Activated CD4-positive, alpha-beta memory T cell treated with anti-CD3 and anti-CD28 coated beads for 36 hours (primary cell): ENCODE measurements at regions not wholly inside any gene's neighbourhood (a gene's known extent, or its start where the extent isn't known, plus 50 kb on each side); places are given as distances from the start of the nearest gene placed in this dataset.
"Not testable (repeated sequence)": the region's sequence is repeated elsewhere in the genome, so short reads cannot be mapped to it uniquely, and the experiment has no call there.

Source experiments
- CTCF ChIA-PET: fragments of 350-600 bp; sonication (Branson Sonifier 250); formaldehyde crosslinking; loops from one replicate; lab custom pipeline; 2021; ENCODE audit warnings: antibody characterized with exemption, inconsistent platforms; lab: Charles Lee
- POLR2A ChIA-PET: fragments of 350-600 bp; sonication (Branson Sonifier 250); formaldehyde crosslinking; loops from one replicate; lab custom pipeline; 2021; ENCODE audit warnings: antibody characterized with exemption; lab: Charles Lee
- DNase-seq: peaks from one replicate; pipeline ENCODE4 v3.0.0-alpha.2; 2020
- H3K27ac Mint-ChIP-seq: one replicate; pipeline ENCODE4 v1.8.0; 2021; ENCODE audit warnings: mixed read lengths
- H3K27me3 Mint-ChIP-seq: one replicate; pipeline ENCODE4 v1.8.0; 2021; ENCODE audit warnings: mixed read lengths
- H3K36me3 Mint-ChIP-seq: one replicate; pipeline ENCODE4 v1.8.0; 2021; ENCODE audit warnings: mixed read lengths
- H3K4me1 Mint-ChIP-seq: one replicate; pipeline ENCODE4 v1.8.0; 2021; ENCODE audit warnings: low read depth, mixed read lengths
- H3K4me3 Mint-ChIP-seq: one replicate; pipeline ENCODE4 v1.8.0; 2021; ENCODE audit warnings: mild to moderate bottlenecking, mixed read lengths
- H3K9me3 Mint-ChIP-seq: one replicate; pipeline ENCODE4 v1.8.0; 2021; ENCODE audit warnings: mixed read lengths
- intact Hi-C: fragments of 100-400 bp; cut with micrococcal nuclease; formaldehyde crosslinking; loops from one replicate; pipeline ENCODE4 v1.15.1; 2023

DNA sequence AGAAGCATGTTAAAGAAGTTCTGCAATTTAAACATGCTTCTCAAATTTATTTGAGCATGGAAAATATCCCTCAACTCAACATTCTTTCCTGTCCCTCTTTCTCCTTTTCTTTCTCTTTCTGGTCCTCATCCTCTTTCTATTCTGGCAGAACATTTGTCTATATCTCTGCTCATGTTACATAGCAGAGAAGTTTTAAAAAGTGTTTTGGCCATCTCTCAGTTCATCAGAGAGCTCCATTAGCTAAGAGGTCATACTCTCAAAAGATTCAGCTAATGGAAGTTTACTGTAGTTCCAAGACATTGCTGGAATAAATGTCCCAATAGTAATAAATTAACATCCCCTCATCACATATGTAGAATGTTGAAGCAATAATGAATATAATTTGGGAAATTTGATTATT lies 53.5 kb downstream of the XCL2 start:
- H3K27me3 Mint-ChIP-seq: no peaks in the 10 kb centered on the region
- no peak for DNase-seq
- peaks cover 6% of the 10 kb centered on the region for H3K9me3 Mint-ChIP-seq
- CTCF ChIA-PET: interaction anchor here (1.0 kb wide), 1 partner anchor 113 kb away, joined by 4 read pairs; no protein-coding TSS in a partner anchor
- no peak overlapping the region for H3K27ac Mint-ChIP-seq
- peaks cover 13% of the 10 kb centered on the region for H3K4me1 Mint-ChIP-seq
- intact Hi-C loops: no loop called here
- no peak overlapping the region for H3K4me3 Mint-ChIP-seq
- POLR2A ChIA-PET: no interaction called here
- peaks cover 4% of the 10 kb centered on the region for H3K36me3 Mint-ChIP-seq

- Mint-ChIP-seq H3K4me3 (no peak overlapping the region), H3K9me3 (peaks cover 6% of the 10 kb centered on the region), H3K27ac (no peak overlapping the region), H3K4me1 (peaks cover 33% of the 10 kb centered on the region), H3K27me3 (no peaks in the 10 kb centered on the region), H3K36me3 (peaks cover 4% of the 10 kb centered on the region)
- POLR2A ChIA-PET: no interaction called here
- CTCF ChIA-PET: no interaction called here
- intact Hi-C loops: no loop called here
- DNase-seq: no peak
These were observed 55.7 kb downstream of the XCL2 start for GRCh38 chr1:168488138-168488537.

GRCh38 chr1:168486820-168487219 lies 57.0 kb downstream of the XCL2 start:
- CTCF ChIA-PET, POLR2A ChIA-PET, H3K27me3 Mint-ChIP-seq, DNase-seq, H3K36me3 Mint-ChIP-seq, H3K9me3 Mint-ChIP-seq, H3K4me3 Mint-ChIP-seq, intact Hi-C loops, H3K27ac Mint-ChIP-seq: not testable (repeated sequence)
- peaks cover 35% of the 10 kb centered on the region for H3K4me1 Mint-ChIP-seq

- H3K4me3 Mint-ChIP-seq: no peak overlapping the region
- intact Hi-C loops: loop anchor here (2.0 kb wide), 1 partner anchor 18 kb away; no protein-coding TSS in a partner anchor
- H3K27ac Mint-ChIP-seq: no peak overlapping the region
- H3K4me1 Mint-ChIP-seq: peaks cover 43% of the 10 kb centered on the region
- H3K27me3 Mint-ChIP-seq: no peaks in the 10 kb centered on the region
- H3K9me3 Mint-ChIP-seq: peaks cover 6% of the 10 kb centered on the region
- peak; percentile 18 for DNase-seq
- H3K36me3 Mint-ChIP-seq: peaks cover 4% of the 10 kb centered on the region
- CTCF ChIA-PET: no interaction called here
- POLR2A ChIA-PET: no interaction called here
These were observed 58.7 kb downstream of the XCL2 start for GRCh38 chr1:168485048-168485447.

- no peak for DNase-seq
- H3K4me3 Mint-ChIP-seq: no peak overlapping the region
- H3K27ac Mint-ChIP-seq: no peak overlapping the region
- H3K36me3 Mint-ChIP-seq: peaks cover 4% of the 10 kb centered on the region
- H3K4me1 Mint-ChIP-seq: peaks cover 45% of the 10 kb centered on the region
- no peaks in the 10 kb centered on the region for H3K27me3 Mint-ChIP-seq
- CTCF ChIA-PET: no interaction called here
- POLR2A ChIA-PET: no interaction called here
- intact Hi-C loops: loop anchor here (2.0 kb wide), 1 partner anchor 17 kb away; no protein-coding TSS in a partner anchor
- peaks cover 6% of the 10 kb centered on the region for H3K9me3 Mint-ChIP-seq
These were observed 59.7 kb downstream of the XCL2 start for GRCh38 chr1:168484083-168484482.

DNA sequence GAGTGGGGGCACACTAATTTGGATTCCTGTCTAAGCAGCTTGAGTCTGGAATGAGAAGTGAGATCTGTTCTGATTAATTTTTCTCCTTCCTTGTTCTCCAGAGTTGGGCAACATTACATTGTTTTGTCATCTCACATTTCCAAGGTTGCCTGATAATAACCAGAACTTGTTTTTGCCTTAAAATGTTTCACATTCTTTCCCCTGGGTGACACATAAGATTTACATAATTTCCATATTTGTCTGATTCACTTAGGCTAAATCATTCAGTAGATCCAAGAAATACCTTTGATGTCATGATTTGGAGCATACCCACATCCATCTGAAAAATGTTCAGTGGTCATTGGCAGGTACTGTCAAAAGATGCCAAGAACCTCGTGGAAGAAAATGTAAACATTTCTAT lies 60.3 kb downstream of the XCL2 start:
- no peak for DNase-seq
- H3K36me3 Mint-ChIP-seq: peaks cover 4% of the 10 kb centered on the region
- POLR2A ChIA-PET: no interaction called here
- no peaks in the 10 kb centered on the region for H3K27me3 Mint-ChIP-seq
- no peak overlapping the region for H3K4me3 Mint-ChIP-seq
- no peak overlapping the region for H3K27ac Mint-ChIP-seq
- CTCF ChIA-PET: no interaction called here
- intact Hi-C loops: no loop called here
- H3K4me1 Mint-ChIP-seq: peaks cover 47% of the 10 kb centered on the region
- H3K9me3 Mint-ChIP-seq: peaks cover 6% of the 10 kb centered on the region

DNA sequence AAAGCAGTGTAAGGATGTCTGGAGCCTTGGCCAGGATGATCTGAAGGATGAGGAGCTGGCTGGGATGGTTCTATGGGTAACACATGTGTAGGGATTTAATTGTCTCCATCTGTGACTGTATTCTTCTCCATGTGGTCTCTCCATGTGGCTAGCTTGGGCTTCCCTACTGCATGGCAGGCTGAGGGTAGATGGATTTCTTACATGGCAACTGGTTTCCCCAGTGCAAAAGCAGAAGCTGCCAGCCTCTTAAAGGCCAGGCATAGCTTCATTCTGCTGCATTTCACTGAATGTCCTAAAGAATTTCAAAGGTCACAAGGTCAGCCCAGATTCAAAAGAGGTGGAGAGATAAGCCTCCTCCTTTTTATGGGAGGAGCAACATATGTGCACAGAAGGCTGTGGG lies 61.7 kb downstream of the XCL2 start:
- Mint-ChIP-seq H3K27ac (no peak overlapping the region), H3K36me3 (peaks cover 4% of the 10 kb centered on the region), H3K4me3 (no peak overlapping the region), H3K9me3 (peaks cover 6% of the 10 kb centered on the region), H3K4me1 (peaks cover 49% of the 10 kb centered on the region), H3K27me3 (no peaks in the 10 kb centered on the region)
- POLR2A ChIA-PET: no interaction called here
- DNase-seq: no peak
- intact Hi-C loops: no loop called here
- CTCF ChIA-PET: interaction anchor here (1.2 kb wide), 1 partner anchor 139 kb away, joined by 5 read pairs; no protein-coding TSS in a partner anchor

DNA sequence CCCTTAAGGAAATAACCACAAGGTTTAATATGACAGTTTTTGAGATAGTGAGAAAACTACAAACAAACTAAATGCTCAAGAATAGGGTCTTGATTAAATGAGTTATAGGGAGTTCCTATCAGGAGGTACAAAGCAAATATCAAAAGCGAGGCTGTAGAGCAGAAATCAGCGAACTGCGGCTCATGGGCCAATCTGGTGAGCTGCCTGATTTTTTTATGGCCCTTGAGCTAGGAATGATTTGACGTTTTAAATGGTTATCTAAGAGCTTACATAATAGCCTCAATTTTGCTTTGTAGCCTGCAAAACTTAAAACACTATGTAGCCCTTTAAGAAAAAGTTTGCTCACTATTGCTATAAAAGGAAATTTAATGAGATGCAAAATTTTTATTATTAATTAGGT lies 62.2 kb downstream of the XCL2 start:
- H3K4me1 Mint-ChIP-seq: peaks cover 54% of the 10 kb centered on the region
- CTCF ChIA-PET: no interaction called here
- no peak overlapping the region for H3K4me3 Mint-ChIP-seq

GRCh38 chr1:168480997-168481396 lies 62.8 kb downstream of the XCL2 start:
- H3K4me3 Mint-ChIP-seq: no peak overlapping the region
- no peak overlapping the region for H3K27ac Mint-ChIP-seq
- peaks cover 54% of the 10 kb centered on the region for H3K4me1 Mint-ChIP-seq
- intact Hi-C loops: no loop called here
- no peaks in the 10 kb centered on the region for H3K36me3 Mint-ChIP-seq
- no peaks in the 10 kb centered on the region for H3K9me3 Mint-ChIP-seq
- H3K27me3 Mint-ChIP-seq: no peaks in the 10 kb centered on the region
- DNase-seq: no peak
- POLR2A ChIA-PET: no interaction called here
- CTCF ChIA-PET: no interaction called here

More for the DNA sequence above, 62.2 kb downstream of the XCL2 start:
- POLR2A ChIA-PET: no interaction called here
- DNase-seq: no peak
- no peaks in the 10 kb centered on the region for H3K27me3 Mint-ChIP-seq
- peaks cover 6% of the 10 kb centered on the region for H3K9me3 Mint-ChIP-seq
- no peak overlapping the region for H3K27ac Mint-ChIP-seq
- intact Hi-C loops: no loop called here
- peaks cover 4% of the 10 kb centered on the region for H3K36me3 Mint-ChIP-seq

- no peaks in the 10 kb centered on the region for H3K27me3 Mint-ChIP-seq
- H3K27ac Mint-ChIP-seq: no peak overlapping the region
- peaks cover 15% of the 10 kb centered on the region for H3K9me3 Mint-ChIP-seq
- ChIA-PET CTCF (interaction anchor here (1.1 to 1.3 kb wide), 2 partner anchors 23 to 136 kb away, joined by 3 read pairs; no protein-coding TSS in a partner anchor), POLR2A (no interaction called here)
- peaks cover 3% of the 10 kb centered on the region for H3K36me3 Mint-ChIP-seq
- intact Hi-C loops: no loop called here
- no peak for DNase-seq
- no peak overlapping the region for H3K4me3 Mint-ChIP-seq
- H3K4me1 Mint-ChIP-seq: peaks cover 26% of the 10 kb centered on the region
These were observed 66.0 kb downstream of the XCL2 start for GRCh38 chr1:168477792-168478191.

GRCh38 chr1:168476588-168477385 lies 67.0 kb downstream of the XCL2 start:
- no peak overlapping the region for H3K27ac Mint-ChIP-seq
- POLR2A ChIA-PET: no interaction called here
- no peak overlapping the region for H3K4me3 Mint-ChIP-seq
- intact Hi-C loops: no loop called here
- peaks cover 4% of the 10 kb centered on the region for H3K36me3 Mint-ChIP-seq
- H3K9me3 Mint-ChIP-seq: peaks cover 16% of the 10 kb centered on the region
- H3K4me1 Mint-ChIP-seq: peaks cover 26% of the 10 kb centered on the region
- no peak for DNase-seq
- CTCF ChIA-PET: interaction anchor here (0.7 to 1.1 kb wide), 2 partner anchors 24 to 848 kb away, joined by 3 read pairs; no protein-coding TSS in a partner anchor
- no peaks in the 10 kb centered on the region for H3K27me3 Mint-ChIP-seq

DNA sequence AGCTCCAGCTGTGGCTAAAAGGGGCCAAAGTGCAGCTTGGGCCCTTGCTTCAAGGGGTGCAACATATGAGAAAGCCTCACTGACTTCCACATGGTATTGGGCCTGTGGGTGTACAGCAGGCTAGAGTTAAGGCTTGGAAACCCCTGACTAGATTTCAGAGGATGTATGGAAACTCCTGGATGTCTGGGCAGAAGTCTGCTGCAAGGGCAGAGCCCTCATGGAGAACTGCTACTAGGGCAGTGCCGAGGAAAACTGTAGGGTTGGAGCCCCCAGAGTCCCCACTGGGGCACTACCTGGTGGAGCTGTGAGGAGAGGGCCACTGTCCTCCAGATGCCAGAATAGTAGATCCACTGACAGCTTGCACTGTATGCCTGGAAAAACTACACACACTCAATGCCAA lies 69.5 kb downstream of the XCL2 start:
- Mint-ChIP-seq H3K9me3 (peaks cover 16% of the 10 kb centered on the region), H3K27ac (no peak overlapping the region), H3K27me3 (no peaks in the 10 kb centered on the region), H3K4me1 (peaks cover 36% of the 10 kb centered on the region), H3K36me3 (peaks cover 4% of the 10 kb centered on the region), H3K4me3 (no peak overlapping the region)
- intact Hi-C loops: no loop called here
- ChIA-PET CTCF (no interaction called here), POLR2A (no interaction called here)
- DNase-seq: no peak

DNA sequence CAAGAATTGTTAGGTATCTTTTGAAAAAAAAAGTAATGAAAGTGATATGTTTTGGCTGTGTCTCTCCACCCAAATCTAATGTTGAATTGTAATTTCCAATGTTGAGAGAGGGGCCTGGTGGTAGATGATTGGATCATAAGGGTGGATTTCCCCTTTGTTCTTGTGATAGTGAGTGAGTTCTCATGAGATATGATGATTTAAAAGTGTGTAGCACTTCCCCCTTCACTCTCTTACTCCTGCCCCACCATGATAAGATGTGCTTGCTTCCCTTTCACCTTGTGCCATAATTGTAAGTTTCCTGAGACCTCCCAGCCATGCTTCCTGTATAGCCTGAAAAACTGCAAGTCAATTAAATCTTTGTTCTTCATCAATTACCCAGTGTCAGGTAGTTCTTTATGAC lies 70.7 kb downstream of the XCL2 start:
- peaks cover 4% of the 10 kb centered on the region for H3K36me3 Mint-ChIP-seq
- intact Hi-C loops: loop anchor here (2.0 kb wide), 1 partner anchor 32 kb away; no protein-coding TSS in a partner anchor
- no peaks in the 10 kb centered on the region for H3K27me3 Mint-ChIP-seq
- ChIA-PET CTCF (no interaction called here), POLR2A (no interaction called here)
- DNase-seq: no peak
- H3K9me3 Mint-ChIP-seq: peaks cover 16% of the 10 kb centered on the region
- no peak overlapping the region for H3K27ac Mint-ChIP-seq
- peaks cover 43% of the 10 kb centered on the region for H3K4me1 Mint-ChIP-seq
- H3K4me3 Mint-ChIP-seq: no peak overlapping the region
